Ureter (tissue), 1 donor: ENCODE measurements at regions not wholly inside any gene's neighbourhood (a gene's known extent, or its start where the extent isn't known, plus 50 kb on each side); places are given as distances from the start of the nearest gene placed in this dataset.
A peak's percentile ranks its signal among the peaks of the same experiment; 100 is the strongest.

Experiments
- DNase-seq: peaks from one replicate; pipeline ENCODE4 v3.0.0-alpha.2; 2020; ENCODE audit warnings: low spot score
- donor health status: DM: yes; HTN: yes; CAD: no.

- DNase-seq = no peak
These were observed 65.3 kb upstream of the C14orf180 start for GRCh38 chr14:104514156-104514848.

GRCh38 chr14:104515059-104515810 is 64.3 kb upstream of the C14orf180 start:
- DNase-seq = no peak

- no peak for DNase-seq
These were observed 63.5 kb upstream of the C14orf180 start for GRCh38 chr14:104515811-104516780.

GRCh38 chr14:104516906-104517305 is 62.7 kb upstream of the C14orf180 start:
- no peak for DNase-seq

GRCh38 chr14:104517426-104517825 is 62.1 kb upstream of the C14orf180 start:
- DNase-seq = no peak

GRCh38 chr14:104517867-104518266 is 61.7 kb upstream of the C14orf180 start:
- DNase-seq = no peak

- peak; percentile 28 for DNase-seq
These were observed 60.8 kb upstream of the C14orf180 start for GRCh38 chr14:104518659-104519350.

GRCh38 chr14:104519721-104520120 is 59.8 kb upstream of the C14orf180 start:
- DNase-seq = peak; percentile 29

GRCh38 chr14:104520620-104521410 is 58.7 kb upstream of the C14orf180 start:
- peak; percentile 26 for DNase-seq

- DNase-seq = peak; percentile 13
These were observed 57.5 kb upstream of the C14orf180 start for GRCh38 chr14:104521816-104522745.

- peak; percentile 28 for DNase-seq
These were observed 56.5 kb upstream of the C14orf180 start for GRCh38 chr14:104522926-104523545.

- DNase-seq = peak; percentile 25
These were observed 56.0 kb upstream of the C14orf180 start for GRCh38 chr14:104523546-104523935.

- peak; percentile 22 for DNase-seq
These were observed 54.8 kb upstream of the C14orf180 start for GRCh38 chr14:104524726-104525125.

- no peak for DNase-seq
These were observed 52.6 kb upstream of the C14orf180 start for GRCh38 chr14:104526723-104527645.

GRCh38 chr14:104527857-104528459 is 51.6 kb upstream of the C14orf180 start:
- no peak for DNase-seq

GRCh38 chr14:104528496-104528895 is 51.1 kb upstream of the C14orf180 start:
- DNase-seq = peak; percentile 18
